HEK293T (cell line): ENCODE measurements at regions not wholly inside any gene's neighbourhood (a gene's known extent, or its start where the extent isn't known, plus 50 kb on each side); places are given as distances from the start of the nearest gene placed in this dataset.

Experiments
- CTCF ChIA-PET: fragments of 350-600 bp; formaldehyde crosslinking; extraction: SDS; loops from one replicate; lab custom pipeline; 2021; ENCODE audit warnings: antibody characterized with exemption, inconsistent platforms; lab: Yijun Ruan, JAX
- POLR2A ChIA-PET: fragments of 350-600 bp; formaldehyde crosslinking; extraction: SDS; loops from one replicate; lab custom pipeline; 2020; ENCODE audit warnings: antibody characterized with exemption, inconsistent platforms; lab: Yijun Ruan, JAX
- DNase-seq: peaks from one replicate; pipeline ENCODE4 v3.0.0; 2012; ENCODE audit warnings: mixed read lengths; ENCODE audit errors: extremely low spot score
- ARNT ChIP-seq: fragments of 450-650 bp; IDR thresholded peaks from 2 replicates; pipeline ENCODE4 v1.6.1; 2017; ENCODE audit warnings: mild to moderate bottlenecking
- BHLHE40 ChIP-seq: fragments of 450-650 bp; IDR thresholded peaks from 2 replicates; pipeline ENCODE4 v1.6.1; 2016; ENCODE audit warnings: mild to moderate bottlenecking, moderate library complexity, borderline replicate concordance
- CTBP1 ChIP-seq: fragments of 450-650 bp; IDR thresholded peaks from 2 replicates; pipeline ENCODE4 v1.6.1; 2016; ENCODE audit warnings: borderline replicate concordance
- ELF4 ChIP-seq: fragments of 450-650 bp; IDR thresholded peaks from 2 replicates; pipeline ENCODE4 v1.6.1; 2017; ENCODE audit warnings: antibody characterized with exemption
- FOXA1 ChIP-seq: fragments of 450-650 bp; IDR thresholded peaks from 2 replicates; pipeline ENCODE4 v1.6.1; 2016; ENCODE audit warnings: mild to moderate bottlenecking
- FOXK2 ChIP-seq: fragments of 450-650 bp; IDR thresholded peaks from 2 replicates; pipeline ENCODE4 v1.6.1; 2016; ENCODE audit warnings: mild to moderate bottlenecking
- FOXM1 ChIP-seq: fragments of 450-650 bp; IDR thresholded peaks from 2 replicates; pipeline ENCODE4 v1.6.1; 2017; ENCODE audit warnings: mild to moderate bottlenecking, borderline replicate concordance
- HDGF ChIP-seq: fragments of 450-650 bp; IDR thresholded peaks from 2 replicates; pipeline ENCODE4 v1.6.1; 2017; ENCODE audit warnings: antibody characterized with exemption, borderline replicate concordance
- L3MBTL2 ChIP-seq: fragments of 450-650 bp; conservative IDR thresholded peaks from 2 replicates; pipeline ENCODE4 v1.6.1; 2016; ENCODE audit warnings: mild to moderate bottlenecking
- LEF1 ChIP-seq: fragments of 450-650 bp; IDR thresholded peaks from 2 replicates; pipeline ENCODE4 v1.6.1; 2017; ENCODE audit warnings: mild to moderate bottlenecking, borderline replicate concordance
- NFRKB ChIP-seq: fragments of 450-650 bp; IDR thresholded peaks from 2 replicates; pipeline ENCODE4 v1.6.1; 2016; ENCODE audit warnings: mild to moderate bottlenecking, moderate library complexity
- SP1 ChIP-seq: fragments of 450-650 bp; IDR thresholded peaks from 2 replicates; pipeline ENCODE4 v1.6.1; 2017
- SUZ12 ChIP-seq: fragments of 450-650 bp; IDR thresholded peaks from 2 replicates; pipeline ENCODE4 v1.6.1; 2016; ENCODE audit warnings: mild to moderate bottlenecking
- TARDBP ChIP-seq: fragments of 450-650 bp; IDR thresholded peaks from 2 replicates; pipeline ENCODE4 v1.6.1; 2016
- ZNF384 ChIP-seq: fragments of 450-650 bp; IDR thresholded peaks from 2 replicates; pipeline ENCODE4 v1.6.1; 2016
- TF ChIP-seq, protein P1 (sequence below): fragments of 450-650 bp; IDR thresholded peaks from 2 replicates; pipeline ENCODE4 v1.6.1; 2016

- ChIA-PET POLR2A (no interaction called here), CTCF (interaction anchor here (0.6 kb wide), 3 partner anchors 179 to 1799 kb away, joined by 3 read pairs; no protein-coding TSS in a partner anchor)
- TF ChIP-seq ZNF384: no peak
- no peak for TF ChIP-seq ARNT
- no peak for DNase-seq
Measured at GRCh38 chr3:76753599-76753998, 286.3 kb upstream of the ROBO2 start.

DNA sequence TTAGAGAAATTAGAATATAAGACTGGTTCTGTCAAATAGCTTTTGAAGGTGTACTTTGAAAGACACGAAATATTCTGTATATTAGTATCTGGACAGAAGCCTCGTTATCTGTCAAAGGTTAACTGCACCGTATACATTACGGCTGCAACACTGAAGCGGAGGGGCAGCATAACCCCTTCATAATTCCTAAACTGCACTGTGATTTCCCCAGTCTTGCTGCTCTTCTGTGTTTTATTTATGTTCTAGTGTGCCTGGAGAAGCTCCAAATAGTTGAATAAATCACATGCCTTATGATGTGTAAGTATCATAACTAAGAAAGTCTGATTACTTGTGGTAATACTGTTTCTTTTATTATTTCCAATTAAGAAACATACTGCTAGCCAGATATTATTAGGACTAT, 285.7 kb upstream of the ROBO2 start:
- TF ChIP-seq ELF4 (no peak), NFRKB (no peak), BHLHE40 (no peak), HDGF (no peak), ARNT (no peak), FOXA1 (no peak), SP1 (no peak), FOXK2 (no peak), CTBP1 (no peak), SUZ12 (no peak), LEF1 (no peak), ZNF384 (no peak), L3MBTL2 (no peak)
- CTCF ChIA-PET: interaction anchor here (0.6 kb wide), 3 partner anchors 180 to 1798 kb away, joined by 3 read pairs; no protein-coding TSS in a partner anchor

DNA sequence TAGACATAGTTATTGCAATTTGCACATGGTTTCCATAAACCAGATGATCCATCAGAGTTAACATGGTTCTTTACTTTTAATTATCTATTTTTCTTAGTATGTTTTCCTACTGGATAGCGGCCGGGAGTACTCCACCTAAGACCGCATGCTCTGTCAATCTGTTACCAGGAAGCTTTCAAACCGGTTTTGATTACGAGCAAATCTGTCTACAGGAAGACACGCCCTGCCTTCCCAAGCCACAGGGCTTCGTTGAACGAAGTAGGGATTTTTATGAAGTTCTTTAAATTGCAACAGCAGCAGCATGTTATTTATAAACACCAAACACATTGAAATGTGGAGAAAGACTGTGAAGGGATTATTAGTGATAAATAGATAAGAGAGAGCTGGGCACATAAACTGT, 283.3 kb upstream of the ROBO2 start:
- POLR2A ChIA-PET: no interaction called here
- DNase-seq: no peak
- CTCF ChIA-PET: no interaction called here
- TF ChIP-seq HDGF (no peak), FOXK2 (no peak), L3MBTL2 (no peak), ELF4 (no peak), ARNT (no peak), FOXA1 (no peak), FOXM1 (no peak), BHLHE40 (no peak), NFRKB (no peak), CTBP1 (no peak), TARDBP (no peak), SP1 (no peak), LEF1 (no peak), SUZ12 (no peak), ZNF384 (no peak)
- TF ChIP-seq, protein P1, sequence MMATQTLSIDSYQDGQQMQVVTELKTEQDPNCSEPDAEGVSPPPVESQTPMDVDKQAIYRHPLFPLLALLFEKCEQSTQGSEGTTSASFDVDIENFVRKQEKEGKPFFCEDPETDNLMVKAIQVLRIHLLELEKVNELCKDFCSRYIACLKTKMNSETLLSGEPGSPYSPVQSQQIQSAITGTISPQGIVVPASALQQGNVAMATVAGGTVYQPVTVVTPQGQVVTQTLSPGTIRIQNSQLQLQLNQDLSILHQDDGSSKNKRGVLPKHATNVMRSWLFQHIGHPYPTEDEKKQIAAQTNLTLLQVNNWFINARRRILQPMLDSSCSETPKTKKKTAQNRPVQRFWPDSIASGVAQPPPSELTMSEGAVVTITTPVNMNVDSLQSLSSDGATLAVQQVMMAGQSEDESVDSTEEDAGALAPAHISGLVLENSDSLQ: no peak

More for the DNA sequence above, 285.7 kb upstream of the ROBO2 start:
- POLR2A ChIA-PET: no interaction called here
- DNase-seq: no peak

DNA sequence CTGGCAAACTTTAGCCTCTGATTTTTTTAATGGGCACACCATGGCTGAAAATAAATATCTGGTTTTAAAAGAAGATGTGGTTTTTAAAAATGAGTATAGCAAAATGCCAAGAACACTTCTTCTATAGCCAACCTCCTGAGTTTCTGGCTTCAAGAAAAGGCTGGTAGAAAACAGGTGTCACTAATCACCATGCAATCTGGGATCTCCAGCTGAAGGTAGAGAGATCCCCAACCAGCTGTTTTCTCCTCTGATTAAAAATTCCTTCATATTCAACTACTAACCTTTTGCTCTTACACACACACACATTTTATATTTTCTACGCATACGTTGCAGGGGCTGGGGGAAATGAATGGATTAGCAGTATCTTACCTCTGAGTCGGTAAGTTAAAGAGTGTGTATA, 279.6 kb upstream of the ROBO2 start:
- ChIA-PET POLR2A (no interaction called here), CTCF (no interaction called here)
- TF ChIP-seq NFRKB (no peak), BHLHE40 (no peak), TARDBP (no peak), FOXM1 (no peak), FOXA1 (no peak), FOXK2 (no peak), SUZ12 (no peak), ZNF384 (no peak), SP1 (no peak), LEF1 (no peak), HDGF (no peak), L3MBTL2 (no peak)
- TF ChIP-seq, protein P1: no peak

GRCh38 chr3:76765511-76765910, 274.4 kb upstream of the ROBO2 start:
- TF ChIP-seq LEF1: no peak
- TF ChIP-seq HDGF: no peak
- TF ChIP-seq FOXA1: no peak
- TF ChIP-seq FOXK2: no peak
- TF ChIP-seq ARNT: no peak
- no peak for TF ChIP-seq L3MBTL2
- TF ChIP-seq NFRKB: no peak
- ChIA-PET POLR2A (no interaction called here), CTCF (interaction anchor here (0.5 kb wide), 1 partner anchor 488 kb away, joined by 7 read pairs; no protein-coding TSS in a partner anchor)
- no peak for DNase-seq

More for the DNA sequence above, 279.6 kb upstream of the ROBO2 start:
- no peak for DNase-seq

- DNase-seq: no peak
- CTCF ChIA-PET: no interaction called here
- no peak for TF ChIP-seq LEF1
- TF ChIP-seq BHLHE40: no peak
- no peak for TF ChIP-seq ELF4
- no peak for TF ChIP-seq SUZ12
- TF ChIP-seq TARDBP: no peak
- no peak for TF ChIP-seq CTBP1
- TF ChIP-seq SP1: no peak
- TF ChIP-seq FOXA1: no peak
- TF ChIP-seq ARNT: no peak
- TF ChIP-seq FOXM1: no peak
- POLR2A ChIA-PET: no interaction called here
Measured at GRCh38 chr3:76768912-76769311, 271.0 kb upstream of the ROBO2 start.

DNA sequence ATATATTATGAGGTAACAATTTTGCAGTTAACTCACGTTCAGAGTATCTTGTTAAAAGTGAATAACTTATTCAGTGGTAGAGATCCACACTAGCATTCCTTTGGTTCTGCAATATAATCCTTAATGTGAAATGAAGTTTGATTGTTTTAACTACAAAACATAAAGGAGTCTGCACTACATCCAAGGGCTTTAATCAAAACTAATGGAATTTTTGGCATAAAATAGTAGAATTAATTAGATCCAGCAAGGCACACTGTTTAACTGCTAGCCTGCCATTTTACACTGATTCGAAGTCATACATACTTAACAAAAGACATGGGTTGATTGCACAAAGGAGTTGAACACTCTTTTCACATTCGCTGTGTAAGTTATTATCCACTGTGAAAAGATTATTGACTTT, 263.0 kb upstream of the ROBO2 start:
- CTCF ChIA-PET: no interaction called here
- POLR2A ChIA-PET: no interaction called here
- TF ChIP-seq ZNF384: no peak
- TF ChIP-seq LEF1: no peak
- TF ChIP-seq CTBP1: no peak
- no peak for TF ChIP-seq HDGF
- TF ChIP-seq SUZ12: no peak
- TF ChIP-seq NFRKB: no peak
- no peak for DNase-seq

- ChIA-PET CTCF (no interaction called here), POLR2A (no interaction called here)
- DNase-seq: no peak
- no peak for TF ChIP-seq SUZ12
- TF ChIP-seq, protein P1: no peak
- TF ChIP-seq SP1: no peak
- TF ChIP-seq FOXA1: no peak
- TF ChIP-seq FOXK2: no peak
Measured at GRCh38 chr3:76788206-76788605, 251.7 kb upstream of the ROBO2 start.
